ENCODE measurements at regions not wholly inside any gene's neighbourhood (a gene's known extent, or its start where the extent isn't known, plus 50 kb on each side); places are given as distances from the start of the nearest gene placed in this dataset.

- intact Hi-C loops (cut with DNase I): no loop called here
- DNase-seq: no peak
Measured at GRCh38 chr16:22673421-22673831, 140.5 kb upstream of the HS3ST2 start.

GRCh38 chr16:22674832-22675191, 139.2 kb upstream of the HS3ST2 start:
- 77 to 82% methylated on average over 3 of the region's 3 CpGs for WGBS, 2 donors
- intact Hi-C loops (cut with DNase I): no loop called here
- no peak for DNase-seq
- no peak overlapping the region for H3K27ac ChIP-seq
- no peak overlapping the region for H3K4me3 ChIP-seq
- no peaks in the 10 kb centered on the region for H3K9me3 ChIP-seq
- H3K4me1 ChIP-seq: no peaks in the 10 kb centered on the region
- no peak for TF ChIP-seq POLR2A (IDR thresholded peaks at IDR 0.05)
- TF ChIP-seq, protein P1, sequence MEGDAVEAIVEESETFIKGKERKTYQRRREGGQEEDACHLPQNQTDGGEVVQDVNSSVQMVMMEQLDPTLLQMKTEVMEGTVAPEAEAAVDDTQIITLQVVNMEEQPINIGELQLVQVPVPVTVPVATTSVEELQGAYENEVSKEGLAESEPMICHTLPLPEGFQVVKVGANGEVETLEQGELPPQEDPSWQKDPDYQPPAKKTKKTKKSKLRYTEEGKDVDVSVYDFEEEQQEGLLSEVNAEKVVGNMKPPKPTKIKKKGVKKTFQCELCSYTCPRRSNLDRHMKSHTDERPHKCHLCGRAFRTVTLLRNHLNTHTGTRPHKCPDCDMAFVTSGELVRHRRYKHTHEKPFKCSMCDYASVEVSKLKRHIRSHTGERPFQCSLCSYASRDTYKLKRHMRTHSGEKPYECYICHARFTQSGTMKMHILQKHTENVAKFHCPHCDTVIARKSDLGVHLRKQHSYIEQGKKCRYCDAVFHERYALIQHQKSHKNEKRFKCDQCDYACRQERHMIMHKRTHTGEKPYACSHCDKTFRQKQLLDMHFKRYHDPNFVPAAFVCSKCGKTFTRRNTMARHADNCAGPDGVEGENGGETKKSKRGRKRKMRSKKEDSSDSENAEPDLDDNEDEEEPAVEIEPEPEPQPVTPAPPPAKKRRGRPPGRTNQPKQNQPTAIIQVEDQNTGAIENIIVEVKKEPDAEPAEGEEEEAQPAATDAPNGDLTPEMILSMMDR (IDR thresholded peaks at IDR 0.05): no peak
- H3K27me3 ChIP-seq: peaks cover 0 to 35% (median 0%) of the 10 kb centered on the region in 4 donors
- no peaks in the 10 kb centered on the region for H3K36me3 ChIP-seq

More at GRCh38 chr16:22673421-22673831, 140.5 kb upstream of the HS3ST2 start:
- 46 to 52% methylated on average over 2 of the region's 2 CpGs for WGBS, 2 donors
- TF ChIP-seq, protein P1 (IDR thresholded peaks at IDR 0.05): no peak
- TF ChIP-seq POLR2A (IDR thresholded peaks at IDR 0.05): no peak
- peaks cover 0 to 28% (median 0%) of the 10 kb centered on the region in 4 donors for H3K27me3 ChIP-seq
- H3K36me3 ChIP-seq: no peaks in the 10 kb centered on the region
- no peaks in the 10 kb centered on the region for H3K9me3 ChIP-seq
- no peaks in the 10 kb centered on the region for H3K4me1 ChIP-seq
- H3K4me3 ChIP-seq: no peak overlapping the region
- no peak overlapping the region for H3K27ac ChIP-seq

- Histone ChIP-seq H3K36me3 (no peaks in the 10 kb centered on the region), H3K4me3 (no peak overlapping the region), H3K4me1 (no peaks in the 10 kb centered on the region), H3K27me3 (peaks cover 0 to 41% (median 0%) of the 10 kb centered on the region in 4 donors), H3K27ac (no peak overlapping the region), H3K9me3 (no peaks in the 10 kb centered on the region)
- TF ChIP-seq, protein P1 (IDR thresholded peaks at IDR 0.05): no peak
- no peak for TF ChIP-seq POLR2A (IDR thresholded peaks at IDR 0.05)
- 65 to 82% methylated on average over 4 of the region's 4 CpGs for WGBS, 2 donors
- DNase-seq: no peak
- intact Hi-C loops (cut with DNase I): no loop called here
Measured at GRCh38 chr16:22675745-22676540, 138.0 kb upstream of the HS3ST2 start.

- H3K9me3 ChIP-seq: no peaks in the 10 kb centered on the region
Measured at GRCh38 chr16:22677024-22677830, 136.7 kb upstream of the HS3ST2 start.

More at GRCh38 chr16:22677024-22677830, 136.7 kb upstream of the HS3ST2 start:
- H3K27me3 ChIP-seq: peaks cover 0 to 50% (median 0%) of the 10 kb centered on the region in 4 donors
- H3K27ac ChIP-seq: no peak overlapping the region
- no peaks in the 10 kb centered on the region for H3K36me3 ChIP-seq
- intact Hi-C loops (cut with DNase I): no loop called here
- DNase-seq: no peak
- no peak overlapping the region for H3K4me3 ChIP-seq
- no peaks in the 10 kb centered on the region for H3K4me1 ChIP-seq
- no peak for TF ChIP-seq POLR2A (IDR thresholded peaks at IDR 0.05)
- TF ChIP-seq, protein P1 (IDR thresholded peaks at IDR 0.05): no peak
- 88 to 93% methylated on average over 8 of the region's 8 CpGs for WGBS, 2 donors

Data from esophagus squamous epithelium (tissue), 5 donors.